ENCODE measurements at regions not wholly inside any gene's neighbourhood (a gene's known extent, or its start where the extent isn't known, plus 50 kb on each side); places are given as distances from the start of the nearest gene placed in this dataset.
A peak's percentile ranks its signal among the peaks of the same experiment; 100 is the strongest.

- H3K4me1 Mint-ChIP-seq (ENCODE audit: insufficient read depth, unreplicated experiment): no peaks in the 10 kb centered on the region
- no peaks in the 10 kb centered on the region for H3K9me3 Mint-ChIP-seq (ENCODE audit: unreplicated experiment)
- POLR2A ChIA-PET: no interaction called here
- BruUV-seq (replicated peaks): no TSS peak
- TF ChIP-seq CTCF (IDR thresholded peaks at IDR 0.05; ENCODE audit: unreplicated experiment): no peak
- intact Hi-C loops (cut with micrococcal nuclease): no loop called here
- H3K27ac Mint-ChIP-seq (ENCODE audit: low read depth, unreplicated experiment): no peak overlapping the region
- H3K27me3 Mint-ChIP-seq (ENCODE audit: insufficient read depth, unreplicated experiment): no peaks in the 10 kb centered on the region
- H3K36me3 Mint-ChIP-seq (ENCODE audit: insufficient read depth, unreplicated experiment): no peaks in the 10 kb centered on the region
- CTCF ChIA-PET: interaction anchor here (1.2 kb wide), 1 partner anchor 254 kb away, joined by 3 read pairs; no protein-coding TSS in a partner anchor
- no peak overlapping the region for H3K4me3 Mint-ChIP-seq (ENCODE audit: unreplicated experiment)
- DNase-seq (ENCODE audit: unreplicated experiment): no peak
These were observed 235.6 kb downstream of the KCNA4 start for GRCh38 chr11:29781268-29781667.

- intact Hi-C loops (cut with micrococcal nuclease): no loop called here
- DNase-seq (ENCODE audit: unreplicated experiment): no peak
- no TSS peak for BruUV-seq (replicated peaks)
- no peak overlapping the region for H3K27ac Mint-ChIP-seq (ENCODE audit: low read depth, unreplicated experiment)
- TF ChIP-seq CTCF (IDR thresholded peaks at IDR 0.05; ENCODE audit: unreplicated experiment): no peak
- no peak overlapping the region for H3K4me3 Mint-ChIP-seq (ENCODE audit: unreplicated experiment)
- H3K27me3 Mint-ChIP-seq (ENCODE audit: insufficient read depth, unreplicated experiment): no peaks in the 10 kb centered on the region
- ChIA-PET CTCF (interaction anchor here (1.2 kb wide), 1 partner anchor 254 kb away, joined by 3 read pairs; no protein-coding TSS in a partner anchor), POLR2A (no interaction called here)
- H3K36me3 Mint-ChIP-seq (ENCODE audit: insufficient read depth, unreplicated experiment): no peaks in the 10 kb centered on the region
- no peaks in the 10 kb centered on the region for H3K9me3 Mint-ChIP-seq (ENCODE audit: unreplicated experiment)
- H3K4me1 Mint-ChIP-seq (ENCODE audit: insufficient read depth, unreplicated experiment): no peaks in the 10 kb centered on the region
These were observed 236.1 kb downstream of the KCNA4 start for GRCh38 chr11:29780756-29781155.

- Mint-ChIP-seq H3K27ac (ENCODE audit: low read depth, unreplicated experiment) (peak overlapping the region; percentile 77), H3K4me1 (ENCODE audit: insufficient read depth, unreplicated experiment) (peaks cover 12% of the 10 kb centered on the region), H3K4me3 (ENCODE audit: unreplicated experiment) (peak overlapping the region; percentile 26), H3K27me3 (ENCODE audit: insufficient read depth, unreplicated experiment) (no peaks in the 10 kb centered on the region), H3K36me3 (ENCODE audit: insufficient read depth, unreplicated experiment) (no peaks in the 10 kb centered on the region), H3K9me3 (ENCODE audit: unreplicated experiment) (no peaks in the 10 kb centered on the region)
- no peak for TF ChIP-seq CTCF (IDR thresholded peaks at IDR 0.05; ENCODE audit: unreplicated experiment)
- intact Hi-C loops (cut with micrococcal nuclease): no loop called here
- no TSS peak for BruUV-seq (replicated peaks)
- CTCF ChIA-PET: interaction anchor here (0.6 to 0.9 kb wide), 2 partner anchors 38 to 80 kb away, joined by 3 read pairs; no protein-coding TSS in a partner anchor
- peak; percentile 73 for DNase-seq (ENCODE audit: unreplicated experiment)
- POLR2A ChIA-PET: interaction anchor here (1.1 kb wide), 1 partner anchor 154 kb away, joined by 5 read pairs; no protein-coding TSS in a partner anchor
These were observed 243.1 kb downstream of the KCNA4 start for GRCh38 chr11:29773656-29774264.

GRCh38 chr11:29756871-29757270 lies 260.0 kb downstream of the KCNA4 start:
- BruUV-seq (replicated peaks): no TSS peak

More at GRCh38 chr11:29756871-29757270, 260.0 kb downstream of the KCNA4 start:
- H3K4me1 Mint-ChIP-seq (ENCODE audit: insufficient read depth, unreplicated experiment): no peaks in the 10 kb centered on the region
- no peak for DNase-seq (ENCODE audit: unreplicated experiment)
- ChIA-PET POLR2A (no interaction called here), CTCF (interaction anchor here (1.1 kb wide), 1 partner anchor 324 kb away, joined by 3 read pairs; no protein-coding TSS in a partner anchor)
- no peaks in the 10 kb centered on the region for H3K9me3 Mint-ChIP-seq (ENCODE audit: unreplicated experiment)
- intact Hi-C loops (cut with micrococcal nuclease): no loop called here
- no peak overlapping the region for H3K4me3 Mint-ChIP-seq (ENCODE audit: unreplicated experiment)
- no peak for TF ChIP-seq CTCF (IDR thresholded peaks at IDR 0.05; ENCODE audit: unreplicated experiment)
- H3K27me3 Mint-ChIP-seq (ENCODE audit: insufficient read depth, unreplicated experiment): no peaks in the 10 kb centered on the region
- no peak overlapping the region for H3K27ac Mint-ChIP-seq (ENCODE audit: low read depth, unreplicated experiment)
- H3K36me3 Mint-ChIP-seq (ENCODE audit: insufficient read depth, unreplicated experiment): no peaks in the 10 kb centered on the region
